Pancreas (tissue), 10 donors: ENCODE measurements at regions not wholly inside any gene's neighbourhood (a gene's known extent, or its start where the extent isn't known, plus 50 kb on each side); places are given as distances from the start of the nearest gene placed in this dataset.

Experiments
- ATAC-seq, 4 donors: fragments of 200-7000 bp; cut with Tn5 transposase; one replicate each; pipeline versions ENCODE4 v1.8.0 to v1.9.1; 2020; ENCODE audit warnings: mild to moderate bottlenecking in 4 of 4, moderate library complexity in 4 of 4
- DNase-seq, 6 donors: peaks; one replicate each; pipeline ENCODE4 v3.0.0-alpha.2; 2020
- FAIRE-seq: peaks from 2 replicates; lab custom pipeline; 2012; peaks lifted over from hg19 to GRCh38; lab: Jason Lieb, UNC
- H3K27ac ChIP-seq, 4 donors: fragments of 200-600 bp; sonication (generic); 1 replicate in 3 of 4; 2 replicates in 1 of 4; pipeline versions ENCODE4 v1.5.0 to v1.8.0; 2020
- H3K27me3 ChIP-seq, 4 donors: fragments of 200-600 bp; one replicate each; pipeline ENCODE4 v1.8.0; 2021
- H3K36me3 ChIP-seq, 3 donors: fragments of 200-600 bp; sonication (generic) in 1 of 3; one replicate each; pipeline versions ENCODE4 v1.5.0 to v1.8.0; 2020 to 2021
- H3K4me1 ChIP-seq, 3 donors: fragments of 200-600 bp; one replicate each; pipeline ENCODE4 v1.8.0; 2021
- H3K4me3 ChIP-seq, 4 donors: fragments of 200-600 bp; sonication (generic) in 2 of 4; one replicate each; pipeline versions ENCODE4 v1.5.0 to v1.8.0; 2020 to 2021
- H3K9me3 ChIP-seq, 4 donors: fragments of 200-600 bp; one replicate each; pipeline ENCODE4 v1.8.0; 2021
- CTCF ChIP-seq, 4 donors: fragments of 200-600 bp; sonication (generic) in 3 of 4; IDR thresholded peaks; one replicate each; pipeline versions ENCODE4 v1.5.0 to v1.8.0; 2021; ENCODE audit warnings: antibody characterized with exemption in 4 of 4
- WGBS, 2 donors: extraction: QIAGEN DNeasy Blood & Tissue Kit; methylation state at CpG; one replicate each; pipeline ENCODE4 v1.1.7; 2013; 5-methylcytosine and 5-hydroxymethylcytosine counted together
- intact Hi-C, 3 donors: fragments of 100-400 bp; cut with DNase I; formaldehyde crosslinking; loops; one replicate each; pipeline versions ENCODE4 v1.11.1 to v1.14.2; 2022
- donor health status: healthy with polysubstance abuse.
- donor health status: DM: no; HTN: no; CAD: no; lungs with moderate emphysema.
- donor health status: DM: no; HTN: no; CAD: no.
- donor health status: control.
- donor health status: control.
- donor health status: Bipolar disorder and iron deficiency.
- donor health status: DM: yes; HTN: yes; CAD: no.
- donor health status: DM: no; HTN: no; CAD: no.
- donor health status: DM: no; HTN: no; CAD: no.
- donor health status: DM: yes; HTN: yes; CAD: no.

GRCh38 chr15:39503526-39503925 is 77.4 kb upstream of the THBS1 start:
- Histone ChIP-seq H3K4me3 (no peak overlapping the region), H3K36me3 (no peaks in the 10 kb centered on the region), H3K27me3 (no peaks in the 10 kb centered on the region), H3K9me3 (no peaks in the 10 kb centered on the region), H3K4me1 (no peaks in the 10 kb centered on the region), H3K27ac (no peak overlapping the region)
- no peak for FAIRE-seq
- 92 to 93% methylated on average over 4 of the region's 4 CpGs for WGBS, 2 donors
- intact Hi-C loops, result no loop called here
- DNase-seq, result no peak
- ATAC-seq, result no peak
- TF ChIP-seq CTCF (IDR thresholded peaks at IDR 0.05), result no peak

DNA sequence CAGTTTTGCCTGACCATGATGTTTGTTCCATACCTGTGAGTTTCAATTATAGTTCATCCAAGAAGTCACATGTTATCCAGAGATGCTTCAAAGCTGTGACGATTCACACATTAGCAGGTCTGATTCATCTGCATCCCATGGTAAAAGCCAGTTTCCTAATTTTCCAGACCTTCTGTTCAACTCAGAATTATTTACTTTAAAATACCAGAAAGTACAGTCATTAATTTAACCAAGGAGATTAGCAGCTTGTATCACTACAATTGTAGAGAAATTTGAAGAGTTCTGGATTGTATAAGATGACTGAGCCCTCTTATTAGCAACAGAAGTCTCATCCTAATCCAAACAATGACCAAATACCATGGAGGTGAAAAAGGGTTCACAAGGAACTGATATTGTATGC is 76.1 kb upstream of the THBS1 start:
- Histone ChIP-seq H3K27me3 (no peaks in the 10 kb centered on the region), H3K36me3 (no peaks in the 10 kb centered on the region), H3K4me3 (no peak overlapping the region), H3K9me3 (no peaks in the 10 kb centered on the region), H3K4me1 (no peaks in the 10 kb centered on the region), H3K27ac (no peak overlapping the region)
- FAIRE-seq (no peak), DNase-seq (no peak), ATAC-seq (no peak)
- WGBS, 2 donors, result 72 to 94% methylated on average over 1 of the region's 1 CpG
- intact Hi-C loops, result no loop called here
- TF ChIP-seq CTCF (IDR thresholded peaks at IDR 0.05), result no peak

- intact Hi-C loops, result no loop called here
- ATAC-seq, result no peak
- Histone ChIP-seq H3K27me3 (no peaks in the 10 kb centered on the region), H3K36me3 (no peaks in the 10 kb centered on the region), H3K27ac (no peak overlapping the region), H3K4me3 (no peak overlapping the region), H3K9me3 (no peaks in the 10 kb centered on the region), H3K4me1 (no peaks in the 10 kb centered on the region)
- FAIRE-seq, result no peak
- WGBS, 2 donors, result 61 to 76% methylated on average over 1 of the region's 1 CpG
- no peak for TF ChIP-seq CTCF (IDR thresholded peaks at IDR 0.05)
- no peak for DNase-seq
Observed at GRCh38 chr15:39506146-39506545, 74.7 kb upstream of the THBS1 start.

- H3K36me3 ChIP-seq, result no peaks in the 10 kb centered on the region
- H3K27me3 ChIP-seq, result no peaks in the 10 kb centered on the region
- H3K27ac ChIP-seq, result no peak overlapping the region
- WGBS, 2 donors, result 79 to 82% methylated on average over 7 of the region's 7 CpGs
- DNase-seq (no peak), ATAC-seq (no peak), FAIRE-seq (no peak)
- no peaks in the 10 kb centered on the region for H3K9me3 ChIP-seq
- H3K4me3 ChIP-seq, result no peak overlapping the region
- H3K4me1 ChIP-seq, result no peaks in the 10 kb centered on the region
- intact Hi-C loops, result no loop called here
- no peak for TF ChIP-seq CTCF (IDR thresholded peaks at IDR 0.05)
Observed at GRCh38 chr15:39508536-39508935, 72.3 kb upstream of the THBS1 start.

DNA sequence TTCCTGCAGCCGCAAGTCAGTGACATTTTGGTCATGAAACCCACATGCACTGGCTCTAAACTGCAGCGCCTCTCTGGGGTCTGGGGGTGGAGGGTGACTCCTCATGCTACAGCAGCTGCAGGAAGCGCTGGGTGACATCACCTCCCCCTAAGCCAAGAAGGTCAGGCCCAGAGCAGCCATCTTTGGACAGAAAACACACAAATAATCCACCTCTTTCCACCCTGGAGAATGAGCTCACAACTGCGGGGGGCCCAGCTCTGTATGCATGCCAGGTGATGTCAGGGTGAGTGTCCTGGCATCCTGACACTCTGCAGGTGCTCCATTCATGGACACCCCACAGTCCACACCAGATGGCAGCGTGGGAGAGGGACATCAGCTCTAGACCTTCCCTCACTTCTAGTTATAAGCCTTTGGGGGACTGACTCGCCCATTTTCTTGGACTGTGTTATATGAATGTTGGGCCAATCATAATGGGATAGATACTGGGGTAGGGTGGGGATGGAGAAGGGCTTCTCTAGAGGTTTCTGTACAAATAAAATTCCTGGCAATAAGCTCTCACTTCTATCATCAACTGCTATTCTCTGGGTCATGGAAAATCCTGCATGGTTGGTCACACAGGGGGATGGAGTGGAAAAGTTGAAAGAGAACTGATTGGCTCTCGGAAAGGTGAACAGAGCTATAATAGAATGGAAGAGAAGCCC is 70.7 kb upstream of the THBS1 start:
- no peak for FAIRE-seq

More for the DNA sequence above, 70.7 kb upstream of the THBS1 start:
- Histone ChIP-seq H3K27ac (no peak overlapping the region), H3K36me3 (no peaks in the 10 kb centered on the region), H3K27me3 (no peaks in the 10 kb centered on the region), H3K4me1 (no peaks in the 10 kb centered on the region), H3K4me3 (no peak overlapping the region), H3K9me3 (no peaks in the 10 kb centered on the region)
- no peak for ATAC-seq
- no peak for DNase-seq
- intact Hi-C loops, result no loop called here
- 85 to 90% methylated on average over 7 of the region's 7 CpGs for WGBS, 2 donors
- no peak for TF ChIP-seq CTCF (IDR thresholded peaks at IDR 0.05)
